ENCODE measurements at regions not wholly inside any gene's neighbourhood (a gene's known extent, or its start where the extent isn't known, plus 50 kb on each side); places are given as distances from the start of the nearest gene placed in this dataset.

- no peak for DNase-seq
These were observed 337.4 kb upstream of the LYPLAL1 start for GRCh38 chr1:218836264-218836663.

DNA sequence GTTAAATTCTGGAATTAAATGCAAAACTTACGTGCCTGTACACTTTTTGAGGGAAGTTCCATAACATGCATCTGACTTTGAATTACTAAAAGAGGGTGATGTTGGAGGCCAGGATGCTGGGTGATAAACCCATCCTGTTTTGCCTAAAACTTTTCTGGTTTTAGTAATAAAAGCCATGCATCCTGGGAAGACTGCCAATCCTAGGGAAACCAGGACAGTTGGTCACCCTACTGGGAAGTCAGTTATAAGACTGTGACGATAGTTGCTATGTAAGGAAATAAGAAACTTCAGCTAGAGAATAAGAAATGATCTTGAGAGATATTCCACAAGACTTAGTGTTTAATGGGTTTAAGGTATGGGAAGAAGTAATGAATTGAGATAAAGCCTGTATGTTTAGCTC lies 336.6 kb upstream of the LYPLAL1 start:
- no peak for DNase-seq

- DNase-seq = no peak
These were observed 328.1 kb upstream of the LYPLAL1 start for GRCh38 chr1:218845589-218845988.

- no peak for DNase-seq
These were observed 327.5 kb upstream of the LYPLAL1 start for GRCh38 chr1:218846181-218846580.

- no peak for DNase-seq
These were observed 326.4 kb upstream of the LYPLAL1 start for GRCh38 chr1:218847089-218847768.

GRCh38 chr1:218848009-218848408 lies 325.7 kb upstream of the LYPLAL1 start:
- DNase-seq = no peak

DNA sequence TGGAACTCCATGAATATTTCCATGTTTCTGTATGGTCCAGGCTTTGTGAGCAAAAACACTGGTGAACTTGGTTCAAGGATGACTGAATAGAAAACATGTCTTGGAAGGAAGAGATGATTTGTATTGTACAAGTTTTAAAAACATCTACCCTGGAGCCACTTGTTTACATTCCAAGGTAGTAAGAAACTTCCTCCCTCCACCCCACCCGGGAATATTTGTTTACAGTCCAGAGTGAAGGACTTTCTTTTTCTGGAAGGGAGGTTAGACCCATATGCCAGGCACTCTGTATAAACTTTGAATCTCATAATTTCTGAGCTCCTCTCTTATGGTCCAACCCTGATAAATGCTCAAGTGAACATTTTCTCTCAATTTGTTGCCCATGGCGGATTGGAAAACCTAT lies 323.3 kb upstream of the LYPLAL1 start:
- no peak for DNase-seq

DNA sequence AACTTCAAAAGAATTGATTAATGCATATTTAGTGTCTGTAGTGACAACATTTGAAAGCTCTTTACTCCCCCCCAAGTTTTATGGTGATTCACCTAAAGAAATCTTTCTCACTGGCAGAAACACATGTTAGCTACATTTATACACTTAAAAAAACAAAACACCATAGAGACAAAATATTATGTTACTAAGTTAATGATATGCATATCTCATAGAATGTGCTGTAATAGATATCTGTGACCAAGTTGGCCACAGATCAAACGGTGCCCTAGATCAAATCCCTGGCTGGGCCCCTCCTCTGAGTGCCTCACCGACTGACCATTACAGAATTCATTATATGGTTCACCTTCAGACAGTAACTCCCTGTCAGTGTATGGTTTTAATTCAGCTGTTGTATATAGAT lies 322.1 kb upstream of the LYPLAL1 start:
- DNase-seq = no peak

DNA sequence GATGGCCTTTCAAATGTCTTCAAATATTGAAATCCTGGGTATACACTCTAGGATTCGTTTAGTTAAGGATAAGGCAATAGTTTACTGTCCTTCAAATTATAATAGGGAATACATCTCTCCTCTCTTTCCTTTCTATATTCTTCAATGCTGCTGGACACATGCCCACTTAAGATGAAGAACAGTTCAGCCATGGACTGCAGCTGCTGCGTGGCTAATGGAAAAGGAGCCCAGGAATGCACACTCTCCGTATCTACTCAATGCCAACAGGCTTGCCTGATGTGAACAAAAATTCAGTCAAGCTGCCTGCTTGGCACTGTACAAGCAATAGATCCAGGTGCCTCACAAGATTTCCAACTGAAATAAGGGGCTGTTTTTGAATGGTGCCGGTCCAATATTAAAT lies 321.2 kb upstream of the LYPLAL1 start:
- no peak for DNase-seq

DNA sequence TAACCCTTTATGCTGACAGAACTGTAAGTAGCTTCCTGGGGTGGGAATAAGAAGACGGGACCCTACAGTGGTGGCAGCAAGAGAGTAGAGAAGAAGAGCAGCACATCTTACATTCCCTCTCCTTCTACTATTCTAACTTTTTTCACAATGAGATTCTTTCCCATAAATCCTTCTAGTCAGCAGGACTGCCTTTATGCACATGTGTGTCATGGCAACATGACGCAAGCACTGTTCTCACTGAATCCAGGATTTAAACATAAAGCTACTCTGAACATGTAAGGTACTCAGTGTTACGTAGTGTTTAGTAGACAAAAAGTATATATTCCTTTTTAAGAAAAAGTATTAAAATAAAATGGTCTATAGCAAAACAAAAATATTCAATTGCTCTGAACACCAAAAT lies 309.7 kb upstream of the LYPLAL1 start:
- no peak for DNase-seq

DNA sequence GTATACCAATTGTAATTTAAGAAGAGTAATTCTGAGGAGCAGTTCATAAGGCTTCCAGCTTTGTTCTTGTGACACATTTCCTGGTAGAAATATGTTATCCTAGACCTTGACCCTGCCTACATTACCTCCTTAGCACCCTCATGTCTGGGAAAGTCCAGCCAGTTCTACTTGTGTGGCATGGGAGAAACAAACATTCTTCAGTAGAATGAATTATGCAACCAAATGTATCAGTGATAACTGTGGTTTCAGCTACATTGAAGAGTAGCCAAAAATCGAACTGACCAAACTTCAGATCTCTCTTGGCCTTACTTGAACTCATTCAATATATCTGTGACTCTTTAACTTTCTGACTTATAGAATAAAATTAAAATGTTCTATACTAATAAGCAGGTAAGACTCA lies 308.1 kb upstream of the LYPLAL1 start:
- DNase-seq = no peak

GRCh38 chr1:218866507-218866906 lies 307.2 kb upstream of the LYPLAL1 start:
- DNase-seq = no peak

- DNase-seq = no peak
These were observed 306.6 kb upstream of the LYPLAL1 start for GRCh38 chr1:218867066-218867465.

DNA sequence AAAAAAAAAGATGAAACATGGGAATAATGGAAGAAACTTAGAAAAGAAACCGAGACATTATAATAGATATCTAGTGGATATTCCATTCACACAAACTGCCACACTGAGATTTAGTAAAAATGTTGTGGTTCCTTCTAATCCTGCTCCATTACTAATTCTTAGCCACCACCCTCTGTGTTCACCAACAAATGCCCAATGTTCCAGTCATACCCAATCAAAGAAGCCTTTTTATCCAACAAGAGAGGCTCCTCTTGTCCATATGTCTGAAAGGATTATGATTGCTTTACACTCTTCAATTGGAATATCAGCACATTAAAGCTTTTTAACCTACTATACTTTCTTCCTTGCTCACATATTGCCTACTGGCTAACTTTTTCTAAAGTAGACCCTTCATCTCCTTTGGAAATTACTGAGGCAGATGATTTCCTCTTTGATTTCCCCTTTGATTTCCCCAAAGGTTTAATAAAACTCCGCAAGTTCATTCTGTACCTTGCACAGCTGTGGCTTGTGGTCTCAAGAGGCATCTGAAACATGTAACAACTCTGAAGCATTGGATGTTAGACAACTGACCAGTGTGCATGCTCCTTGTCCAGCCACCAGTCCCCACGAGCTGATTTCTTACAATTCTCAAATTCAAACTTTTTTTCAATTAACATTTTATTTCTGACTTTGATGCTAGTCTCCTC lies 305.6 kb upstream of the LYPLAL1 start:
- DNase-seq = no peak

DNA sequence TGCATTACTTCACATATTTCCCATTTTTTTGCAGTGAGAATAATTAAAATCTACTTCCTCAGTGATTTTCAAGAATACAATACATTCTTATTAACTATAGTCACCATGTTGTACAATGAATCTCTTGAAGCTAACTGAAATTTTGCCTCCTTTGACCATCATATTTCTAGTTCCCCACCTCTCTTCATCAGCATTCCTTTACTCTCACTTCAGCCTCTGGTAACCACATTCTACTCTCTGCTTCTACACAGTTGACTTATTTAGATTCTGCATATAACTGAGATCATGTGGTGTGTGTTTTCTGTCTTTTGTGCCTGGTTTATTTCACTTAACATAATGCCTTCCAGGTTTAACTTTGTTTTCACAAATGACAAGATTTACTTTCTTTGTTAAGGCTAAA lies 304.4 kb upstream of the LYPLAL1 start:
- DNase-seq = no peak

GRCh38 chr1:218872026-218872425 lies 301.7 kb upstream of the LYPLAL1 start:
- DNase-seq = no peak

DNA sequence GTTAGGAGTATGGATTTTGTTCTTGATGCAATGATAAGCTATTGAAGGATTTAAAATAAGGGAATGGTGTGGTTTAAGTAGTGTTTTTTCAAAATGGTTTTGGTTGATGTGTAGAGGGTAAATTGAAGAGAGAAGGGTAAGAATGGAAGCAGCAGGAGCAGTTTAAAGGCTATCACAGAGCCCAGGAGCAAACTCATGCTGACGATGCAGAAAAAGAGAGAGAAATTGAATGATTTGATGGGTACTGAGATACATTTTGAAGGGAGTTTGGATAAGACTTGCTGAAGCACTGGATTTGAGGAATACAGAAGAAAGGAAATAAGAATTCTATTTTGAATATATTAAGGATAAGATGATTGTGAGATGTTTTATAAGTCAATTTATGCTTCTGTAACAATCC lies 300.8 kb upstream of the LYPLAL1 start:
- DNase-seq = no peak

GRCh38 chr1:218874313-218874712 lies 299.4 kb upstream of the LYPLAL1 start:
- DNase-seq = peak; percentile 7

GRCh38 chr1:218874801-218875400 lies 298.8 kb upstream of the LYPLAL1 start:
- no peak for DNase-seq

DNA sequence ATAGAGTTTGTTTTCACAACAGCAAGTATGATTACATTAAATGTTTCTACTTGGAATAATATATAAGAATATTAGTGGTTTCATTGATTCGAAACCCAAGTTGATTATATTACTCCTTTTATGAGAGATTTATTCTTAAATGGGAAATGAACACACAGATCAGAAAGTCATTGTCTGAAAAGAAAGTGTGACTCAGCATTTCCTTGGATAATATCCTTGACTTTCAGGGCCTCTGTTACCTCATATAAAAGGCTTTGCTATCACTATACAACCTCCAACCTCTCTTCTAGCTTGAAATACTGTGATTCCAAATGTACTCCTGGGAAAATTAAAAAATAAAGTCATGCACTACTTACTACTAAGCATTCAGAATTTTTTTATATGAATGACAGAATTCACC lies 295.3 kb upstream of the LYPLAL1 start:
- no peak for DNase-seq

GRCh38 chr1:218880484-218881060 lies 293.1 kb upstream of the LYPLAL1 start:
- DNase-seq = no peak

GRCh38 chr1:218882454-218882853 lies 291.2 kb upstream of the LYPLAL1 start:
- DNase-seq = no peak

DNA sequence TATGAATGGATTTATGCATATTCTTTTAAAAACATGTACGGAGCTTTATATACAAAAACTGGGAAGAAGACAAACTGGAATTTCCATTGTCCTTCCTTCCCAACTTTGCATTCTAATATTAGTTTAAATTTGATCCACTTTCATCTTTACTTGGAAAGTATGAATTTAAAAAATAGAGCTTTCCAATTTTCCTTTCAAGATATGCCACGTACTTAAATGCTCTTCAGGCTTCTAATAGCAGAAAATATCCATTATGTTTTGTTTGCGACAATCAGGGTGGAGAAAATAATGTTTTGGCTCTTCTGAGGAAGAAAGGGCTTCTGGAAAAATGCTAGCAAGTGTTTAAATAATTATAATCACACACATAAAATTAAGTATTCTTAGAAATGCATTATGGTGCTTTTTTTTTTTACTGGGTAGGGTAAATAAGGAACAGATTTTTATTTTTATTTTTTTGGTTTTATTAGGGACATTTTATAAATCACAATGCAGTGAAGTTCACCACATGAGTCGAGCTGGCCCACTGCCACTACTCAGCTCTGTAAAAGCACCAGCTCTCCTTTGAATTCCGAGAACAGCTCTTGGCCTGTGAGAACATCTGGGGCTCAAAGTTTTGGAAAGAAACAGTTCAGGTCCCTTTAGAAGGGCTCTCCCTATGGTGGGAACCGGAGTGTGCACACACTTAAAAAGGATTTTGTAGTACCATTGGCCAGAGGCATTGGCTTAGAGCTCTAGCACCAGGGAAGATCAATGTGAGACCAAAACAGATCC lies 287.4 kb upstream of the LYPLAL1 start:
- no peak for DNase-seq
